ENCODE measurements at regions not wholly inside any gene's neighbourhood (a gene's known extent, or its start where the extent isn't known, plus 50 kb on each side); places are given as distances from the start of the nearest gene placed in this dataset.
"Not testable (repeated sequence)": the region's sequence is repeated elsewhere in the genome, so short reads cannot be mapped to it uniquely, and the experiment has no call there.

- no peak for DNase-seq (ENCODE audit: low read depth)
- H3K4me3 ChIP-seq (ENCODE audit: low read depth, low read length) = no peak overlapping the region
- no peak for TF ChIP-seq CTCF (conservative IDR thresholded peaks at IDR 0.05; ENCODE audit: low read depth, low read length)
Observed at GRCh38 chr22:25346859-25347751, 127.7 kb downstream of the CRYBB2 start.

- no peak overlapping the region for H3K4me3 ChIP-seq (ENCODE audit: low read depth, low read length)
- TF ChIP-seq CTCF (conservative IDR thresholded peaks at IDR 0.05; ENCODE audit: low read depth, low read length) = no peak
- DNase-seq (ENCODE audit: low read depth) = no peak
Observed at GRCh38 chr22:25347752-25348102, 128.3 kb downstream of the CRYBB2 start.

GRCh38 chr22:25348391-25348790 is 129.0 kb downstream of the CRYBB2 start:
- TF ChIP-seq CTCF (conservative IDR thresholded peaks at IDR 0.05; ENCODE audit: low read depth, low read length) = no peak
- no peak for DNase-seq (ENCODE audit: low read depth)

GRCh38 chr22:25348996-25349395 is 129.6 kb downstream of the CRYBB2 start:
- not testable (repeated sequence) for DNase-seq (ENCODE audit: low read depth)

More at GRCh38 chr22:25348391-25348790, 129.0 kb downstream of the CRYBB2 start:
- no peak overlapping the region for H3K4me3 ChIP-seq (ENCODE audit: low read depth, low read length)

GRCh38 chr22:25350551-25350971 is 131.1 kb downstream of the CRYBB2 start:
- no peak for TF ChIP-seq CTCF (conservative IDR thresholded peaks at IDR 0.05; ENCODE audit: low read depth, low read length)
- DNase-seq (ENCODE audit: low read depth) = no peak
- H3K4me3 ChIP-seq (ENCODE audit: low read depth, low read length) = no peak overlapping the region

More at GRCh38 chr22:25348996-25349395, 129.6 kb downstream of the CRYBB2 start:
- H3K4me3 ChIP-seq (ENCODE audit: low read depth, low read length) = not testable (repeated sequence)

- H3K4me3 ChIP-seq (ENCODE audit: low read depth, low read length) = no peak overlapping the region
- TF ChIP-seq CTCF (conservative IDR thresholded peaks at IDR 0.05; ENCODE audit: low read depth, low read length) = no peak
- DNase-seq (ENCODE audit: low read depth) = no peak
Observed at GRCh38 chr22:25351631-25352293, 132.3 kb downstream of the CRYBB2 start.

GRCh38 chr22:25352294-25352680 is 132.8 kb downstream of the CRYBB2 start:
- TF ChIP-seq CTCF (conservative IDR thresholded peaks at IDR 0.05; ENCODE audit: low read depth, low read length) = no peak
- no peak overlapping the region for H3K4me3 ChIP-seq (ENCODE audit: low read depth, low read length)
- no peak for DNase-seq (ENCODE audit: low read depth)

All from epithelial cell of proximal tubule (primary cell).